HepG2 (cell line): ENCODE measurements at regions not wholly inside any gene's neighbourhood (a gene's known extent, or its start where the extent isn't known, plus 50 kb on each side); places are given as distances from the start of the nearest gene placed in this dataset.

Source experiments
- ATAC-seq: fragments of 200-7000 bp; cut with Tn5 transposase; 3 replicates; pipeline ENCODE4 v1.9.1; 2020; ENCODE audit warnings: mild to moderate bottlenecking, moderate library complexity
- BruUV-seq: library from RNA; stranded (reverse); fragments of 400-500 nt; replicated peaks from 2 replicates; lab custom pipeline; 2021; lab: Mats Ljungman, UMichigan
- CTCF ChIA-PET: fragments of 300-600 bp; formaldehyde crosslinking; extraction: SDS; loops from one replicate; lab custom pipeline; 2021; ENCODE audit warnings: low total read pairs, inconsistent platforms, low intra/inter-chr PET ratio; lab: Yijun Ruan, JAX
- POLR2A ChIA-PET: fragments of 350-600 bp; sonication (Branson Sonifier 250); formaldehyde crosslinking; loops from one replicate; lab custom pipeline; 2020; ENCODE audit warnings: antibody characterized with exemption, inconsistent platforms; lab: Yijun Ruan, JAX
- DNase-seq: peaks from one replicate; pipeline ENCODE4 v3.0.0-alpha.2; 2015; ENCODE audit warnings: low spot score
- FAIRE-seq: peaks from 3 replicates; lab custom pipeline; 2011; peaks lifted over from hg19 to GRCh38; lab: Jason Lieb, UNC
- H2AFZ ChIP-seq: one replicate; pipeline ENCODE4 v1.6.1; 2011; ENCODE audit warnings: low read length, inconsistent platforms
- H3K27ac ChIP-seq: fragments of 300-600 bp; 3 replicates; pipeline ENCODE4 v1.8.0; 2011; ENCODE audit warnings: mixed run types, mild to moderate bottlenecking, mixed read lengths, low read length, inconsistent platforms; ENCODE audit not compliant: insufficient read depth; ENCODE audit errors: extremely low read length
- H3K27me3 ChIP-seq, 2 experiments: fragments of 200-600 bp in 1 of 2; 2 replicates in 1 of 2; 3 replicates in 1 of 2; pipeline versions ENCODE4 v1.6.0 to v1.8.0; 2011; ENCODE audit warnings: low read length in 2 of 2, mild to moderate bottlenecking in 2 of 2, moderate library complexity in 2 of 2, inconsistent platforms in 1 of 2; ENCODE audit not compliant: insufficient read depth in 2 of 2, control insufficient read depth in 1 of 2
- H3K36me3 ChIP-seq, 2 experiments: fragments of 200-600 bp in 1 of 2; replicated peaks in 1 of 2; 2 replicates in 1 of 2; 3 replicates in 1 of 2; pipeline versions ENCODE4 v1.5.1 to v1.8.0; 2011; ENCODE audit warnings: low read length in 2 of 2, inconsistent platforms in 1 of 2; ENCODE audit not compliant: insufficient read depth in 2 of 2, control insufficient read depth in 1 of 2
- H3K4me1 ChIP-seq: 2 replicates; pipeline ENCODE4 v1.5.1; 2012; ENCODE audit warnings: low read length, inconsistent platforms; ENCODE audit not compliant: insufficient read depth
- H3K4me2 ChIP-seq: 2 replicates; pipeline ENCODE4 v1.6.0; 2011; ENCODE audit warnings: low read depth, low read length, inconsistent platforms
- H3K4me3 ChIP-seq, 3 experiments: fragments of 200-600 bp in 1 of 3; sonication (generic), shearing (Covaris generic) in 1 of 3; replicated peaks in 1 of 3; 2 replicates each; pipeline ENCODE4 v1.5.1; 2011 to 2016; ENCODE audit warnings: low read length in 3 of 3, inconsistent platforms in 2 of 3, low read depth in 2 of 3, mild to moderate bottlenecking in 2 of 3, control low read depth in 1 of 3, mixed read lengths in 1 of 3; ENCODE audit not compliant: insufficient read depth in 1 of 3
- H3K79me2 ChIP-seq: one replicate; pipeline ENCODE4 v1.6.1; 2011; ENCODE audit warnings: low read length, inconsistent platforms; ENCODE audit not compliant: insufficient read depth
- H3K9ac ChIP-seq: 2 replicates; pipeline ENCODE4 v1.6.0; 2011; ENCODE audit warnings: mild to moderate bottlenecking, low read depth, low read length, inconsistent platforms; ENCODE audit not compliant: insufficient read depth
- H3K9me3 ChIP-seq: 2 replicates; pipeline ENCODE4 v1.5.1; 2012; ENCODE audit warnings: mild to moderate bottlenecking, low read length
- H4K20me1 ChIP-seq: 2 replicates; pipeline ENCODE4 v1.6.0; 2011; ENCODE audit warnings: inconsistent platforms, mild to moderate bottlenecking, low read length, moderate library complexity; ENCODE audit not compliant: insufficient read depth
- ATF4 ChIP-seq, 2 experiments: fragments of 450-650 bp in 1 of 2; sonication (generic) in 1 of 2; formaldehyde crosslinking; IDR thresholded peaks; 2 replicates each; pipeline versions ENCODE4 v1.5.0 to v1.8.0; 2020 to 2022; ENCODE audit warnings: mild to moderate bottlenecking in 1 of 2, missing genetic modification reagents in 1 of 2
- ETV5 ChIP-seq: IDR thresholded peaks from 2 replicates; pipeline ENCODE4 v1.6.1; 2018; ENCODE audit warnings: missing biosample characterization, missing genetic modification reagents, inconsistent platforms, borderline replicate concordance
- HOXA3 ChIP-seq: sonication (generic); formaldehyde crosslinking; IDR thresholded peaks from 2 replicates; pipeline ENCODE4 v1.5.0; 2020; ENCODE audit warnings: missing genetic modification reagents
- ZBTB21 ChIP-seq: sonication (generic); formaldehyde crosslinking; IDR thresholded peaks from 2 replicates; pipeline ENCODE4 v1.4.0; 2020; ENCODE audit warnings: missing genetic modification reagents
- ZFP36L2 ChIP-seq: sonication (generic); formaldehyde crosslinking; IDR thresholded peaks from 2 replicates; pipeline ENCODE4 v1.4.0; 2020; ENCODE audit warnings: missing genetic modification reagents
- ZNF569 ChIP-seq: sonication (generic); formaldehyde crosslinking; IDR thresholded peaks from 2 replicates; pipeline ENCODE4 v1.5.0; 2020; ENCODE audit warnings: mild to moderate bottlenecking, missing genetic modification reagents, moderate library complexity, borderline replicate concordance
- whole genome bisulfite sequencing: methylation state at CpG from one replicate; pipeline ENCODE4 v1.1.6; 2017; ENCODE audit warnings: low lambda C conversion rate; 5-methylcytosine and 5-hydroxymethylcytosine counted together
- in situ Hi-C: cut with HindIII; loops from 2 replicates; pipeline ENCODE4 v1.10.0; 2017; ENCODE audit warnings: low pct_unique_long_range_greater_than_20kb; ENCODE audit not compliant: extremely low pct_ligation_motif_present
- intact Hi-C: fragments of 100-400 bp; cut with micrococcal nuclease; formaldehyde crosslinking; loops from one replicate; pipeline ENCODE4 v1.10.0; 2022; ENCODE audit not compliant: unreplicated experiment
- TF ChIP-seq, protein P1 (sequence below): IDR thresholded peaks from 2 replicates; pipeline ENCODE4 v1.6.1; 2016; ENCODE audit warnings: low read depth, control low read depth
- TF ChIP-seq, protein P2 (sequence below): sonication (generic); formaldehyde crosslinking; IDR thresholded peaks from 2 replicates; pipeline ENCODE4 v1.5.1; 2020; ENCODE audit warnings: mild to moderate bottlenecking, missing genetic modification reagents, moderate library complexity
- TF ChIP-seq, protein P3 (sequence below): sonication (generic); formaldehyde crosslinking; IDR thresholded peaks from 2 replicates; pipeline ENCODE4 v1.4.0; 2020; ENCODE audit warnings: mild to moderate bottlenecking, missing genetic modification reagents

DNA sequence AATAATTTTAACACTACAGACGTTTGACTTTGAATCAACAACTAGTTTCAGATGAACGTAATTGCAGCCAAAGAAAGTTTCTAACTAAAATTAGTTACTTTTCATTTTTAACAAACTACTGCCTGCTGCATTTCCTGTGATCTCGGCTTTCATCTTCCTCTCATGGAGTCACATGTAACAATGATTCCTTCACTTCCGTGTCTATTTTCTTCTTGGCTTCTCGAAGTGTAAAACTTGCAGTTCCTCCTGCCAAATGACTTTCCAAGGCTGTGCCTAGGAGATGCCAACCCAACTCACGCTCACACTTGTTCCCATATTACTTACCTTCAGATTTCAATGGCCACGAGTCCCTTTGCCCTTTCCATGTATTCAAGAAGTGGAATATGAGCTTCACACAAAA lies 1406.3 kb upstream of the CELF4 start:
- Histone ChIP-seq H3K27ac (no peak overlapping the region), H4K20me1 (no peaks in the 10 kb centered on the region), H2AFZ (no peak overlapping the region), H3K36me3 (no peaks in the 10 kb centered on the region), H3K4me1 (no peaks in the 10 kb centered on the region), H3K4me2 (no peak overlapping the region), H3K9me3 (no peaks in the 10 kb centered on the region), H3K4me3 (no peak overlapping the region), H3K9ac (no peak overlapping the region), H3K27me3 (no peaks in the 10 kb centered on the region), H3K79me2 (no peaks in the 10 kb centered on the region)
- no peak for ATAC-seq
- in situ Hi-C loops (no loop called here), intact Hi-C loops (no loop called here)
- TF ChIP-seq ZNF569 (CRISPR knock-in tag), result no peak
- no peak for TF ChIP-seq ETV5
- TF ChIP-seq, protein P1, sequence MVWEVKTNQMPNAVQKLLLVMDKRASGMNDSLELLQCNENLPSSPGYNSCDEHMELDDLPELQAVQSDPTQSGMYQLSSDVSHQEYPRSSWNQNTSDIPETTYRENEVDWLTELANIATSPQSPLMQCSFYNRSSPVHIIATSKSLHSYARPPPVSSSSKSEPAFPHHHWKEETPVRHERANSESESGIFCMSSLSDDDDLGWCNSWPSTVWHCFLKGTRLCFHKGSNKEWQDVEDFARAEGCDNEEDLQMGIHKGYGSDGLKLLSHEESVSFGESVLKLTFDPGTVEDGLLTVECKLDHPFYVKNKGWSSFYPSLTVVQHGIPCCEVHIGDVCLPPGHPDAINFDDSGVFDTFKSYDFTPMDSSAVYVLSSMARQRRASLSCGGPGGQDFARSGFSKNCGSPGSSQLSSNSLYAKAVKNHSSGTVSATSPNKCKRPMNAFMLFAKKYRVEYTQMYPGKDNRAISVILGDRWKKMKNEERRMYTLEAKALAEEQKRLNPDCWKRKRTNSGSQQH (CRISPR knock-in tag), result no peak
- no peak for TF ChIP-seq ZFP36L2 (CRISPR knock-in tag)
- no peak for TF ChIP-seq ATF4 (CRISPR knock-in tag; IDR thresholded peaks at IDR 0.05)
- TF ChIP-seq ZBTB21, result no peak
- no peak for TF ChIP-seq HOXA3 (CRISPR knock-in tag)
- TF ChIP-seq, protein P2, sequence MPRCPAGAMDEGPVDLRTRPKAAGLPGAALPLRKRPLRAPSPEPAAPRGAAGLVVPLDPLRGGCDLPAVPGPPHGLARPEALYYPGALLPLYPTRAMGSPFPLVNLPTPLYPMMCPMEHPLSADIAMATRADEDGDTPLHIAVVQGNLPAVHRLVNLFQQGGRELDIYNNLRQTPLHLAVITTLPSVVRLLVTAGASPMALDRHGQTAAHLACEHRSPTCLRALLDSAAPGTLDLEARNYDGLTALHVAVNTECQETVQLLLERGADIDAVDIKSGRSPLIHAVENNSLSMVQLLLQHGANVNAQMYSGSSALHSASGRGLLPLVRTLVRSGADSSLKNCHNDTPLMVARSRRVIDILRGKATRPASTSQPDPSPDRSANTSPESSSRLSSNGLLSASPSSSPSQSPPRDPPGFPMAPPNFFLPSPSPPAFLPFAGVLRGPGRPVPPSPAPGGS (CRISPR knock-in tag), result no peak
- TF ChIP-seq, protein P3, sequence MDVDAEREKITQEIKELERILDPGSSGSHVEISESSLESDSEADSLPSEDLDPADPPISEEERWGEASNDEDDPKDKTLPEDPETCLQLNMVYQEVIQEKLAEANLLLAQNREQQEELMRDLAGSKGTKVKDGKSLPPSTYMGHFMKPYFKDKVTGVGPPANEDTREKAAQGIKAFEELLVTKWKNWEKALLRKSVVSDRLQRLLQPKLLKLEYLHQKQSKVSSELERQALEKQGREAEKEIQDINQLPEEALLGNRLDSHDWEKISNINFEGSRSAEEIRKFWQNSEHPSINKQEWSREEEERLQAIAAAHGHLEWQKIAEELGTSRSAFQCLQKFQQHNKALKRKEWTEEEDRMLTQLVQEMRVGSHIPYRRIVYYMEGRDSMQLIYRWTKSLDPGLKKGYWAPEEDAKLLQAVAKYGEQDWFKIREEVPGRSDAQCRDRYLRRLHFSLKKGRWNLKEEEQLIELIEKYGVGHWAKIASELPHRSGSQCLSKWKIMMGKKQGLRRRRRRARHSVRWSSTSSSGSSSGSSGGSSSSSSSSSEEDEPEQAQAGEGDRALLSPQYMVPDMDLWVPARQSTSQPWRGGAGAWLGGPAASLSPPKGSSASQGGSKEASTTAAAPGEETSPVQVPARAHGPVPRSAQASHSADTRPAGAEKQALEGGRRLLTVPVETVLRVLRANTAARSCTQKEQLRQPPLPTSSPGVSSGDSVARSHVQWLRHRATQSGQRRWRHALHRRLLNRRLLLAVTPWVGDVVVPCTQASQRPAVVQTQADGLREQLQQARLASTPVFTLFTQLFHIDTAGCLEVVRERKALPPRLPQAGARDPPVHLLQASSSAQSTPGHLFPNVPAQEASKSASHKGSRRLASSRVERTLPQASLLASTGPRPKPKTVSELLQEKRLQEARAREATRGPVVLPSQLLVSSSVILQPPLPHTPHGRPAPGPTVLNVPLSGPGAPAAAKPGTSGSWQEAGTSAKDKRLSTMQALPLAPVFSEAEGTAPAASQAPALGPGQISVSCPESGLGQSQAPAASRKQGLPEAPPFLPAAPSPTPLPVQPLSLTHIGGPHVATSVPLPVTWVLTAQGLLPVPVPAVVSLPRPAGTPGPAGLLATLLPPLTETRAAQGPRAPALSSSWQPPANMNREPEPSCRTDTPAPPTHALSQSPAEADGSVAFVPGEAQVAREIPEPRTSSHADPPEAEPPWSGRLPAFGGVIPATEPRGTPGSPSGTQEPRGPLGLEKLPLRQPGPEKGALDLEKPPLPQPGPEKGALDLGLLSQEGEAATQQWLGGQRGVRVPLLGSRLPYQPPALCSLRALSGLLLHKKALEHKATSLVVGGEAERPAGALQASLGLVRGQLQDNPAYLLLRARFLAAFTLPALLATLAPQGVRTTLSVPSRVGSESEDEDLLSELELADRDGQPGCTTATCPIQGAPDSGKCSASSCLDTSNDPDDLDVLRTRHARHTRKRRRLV (CRISPR knock-in tag), result no peak
- no peak for FAIRE-seq
- BruUV-seq, result no TSS peak
- WGBS, result 1% methylated on average over 7 of the region's 7 CpGs
- ChIA-PET POLR2A (no interaction called here), CTCF (no interaction called here)
- no peak for DNase-seq
